PFSK-1 (cell line): ENCODE measurements at regions not wholly inside any gene's neighbourhood (a gene's known extent, or its start where the extent isn't known, plus 50 kb on each side); places are given as distances from the start of the nearest gene placed in this dataset.

Source experiments
- FOXP2 ChIP-seq: optimal IDR thresholded peaks from 2 replicates; pipeline ENCODE3; 2011; ENCODE audit warnings: borderline replicate concordance, control low read depth, inconsistent platforms; ENCODE audit not compliant: insufficient read depth; ENCODE audit errors: extremely low read length, extremely low read depth
- POLR2AphosphoS5 ChIP-seq: IDR thresholded peaks from 2 replicates; pipeline ENCODE4 v1.6.1; 2012; ENCODE audit warnings: low read depth, mild to moderate bottlenecking, control low read depth, low read length, moderate library complexity
- REST ChIP-seq, 2 experiments: IDR thresholded peaks; 2 replicates each; pipeline versions ENCODE4 v1.6.1 to v1.8.0; 2011 to 2012; ENCODE audit warnings: low read depth in 2 of 2, low read length in 2 of 2, control low read depth in 1 of 2, inconsistent platforms in 1 of 2, mild to moderate bottlenecking in 1 of 2, moderate library complexity in 1 of 2; ENCODE audit not compliant: insufficient read depth in 1 of 2
- SIN3A ChIP-seq: IDR thresholded peaks from 2 replicates; pipeline ENCODE4 v1.6.1; 2012; ENCODE audit warnings: mild to moderate bottlenecking, low read length, moderate library complexity, borderline replicate concordance; ENCODE audit not compliant: insufficient read depth
- TAF1 ChIP-seq: IDR thresholded peaks from 2 replicates; pipeline ENCODE4 v1.6.1; 2012; ENCODE audit warnings: low read length, control low read depth, borderline replicate concordance; ENCODE audit not compliant: insufficient read depth

- TF ChIP-seq POLR2AphosphoS5 (no peak), REST (IDR thresholded peaks at IDR 0.05; ENCODE audit: insufficient read depth in 1 of 2, low read depth in 2 of 2, low read length in 2 of 2) (no peak), TAF1 (no peak), SIN3A (no peak), FOXP2 (no peak)
Observed at GRCh38 chr6:23403460-23403859, 722.6 kb upstream of the NRSN1 start.
